AG09319 (cell line): ENCODE measurements at regions not wholly inside any gene's neighbourhood (a gene's known extent, or its start where the extent isn't known, plus 50 kb on each side); places are given as distances from the start of the nearest gene placed in this dataset.

Experiments used
- DNase-seq: peaks from one replicate; pipeline ENCODE4 v3.0.0-alpha.2; 2010; ENCODE audit warnings: low read depth; ENCODE audit errors: extremely low read depth
- TF ChIP-seq, protein P1 (sequence below): IDR thresholded peaks from 2 replicates; pipeline ENCODE4 v1.5.1; 2011; ENCODE audit warnings: low read depth, mild to moderate bottlenecking, inconsistent platforms, low read length, moderate library complexity

DNA sequence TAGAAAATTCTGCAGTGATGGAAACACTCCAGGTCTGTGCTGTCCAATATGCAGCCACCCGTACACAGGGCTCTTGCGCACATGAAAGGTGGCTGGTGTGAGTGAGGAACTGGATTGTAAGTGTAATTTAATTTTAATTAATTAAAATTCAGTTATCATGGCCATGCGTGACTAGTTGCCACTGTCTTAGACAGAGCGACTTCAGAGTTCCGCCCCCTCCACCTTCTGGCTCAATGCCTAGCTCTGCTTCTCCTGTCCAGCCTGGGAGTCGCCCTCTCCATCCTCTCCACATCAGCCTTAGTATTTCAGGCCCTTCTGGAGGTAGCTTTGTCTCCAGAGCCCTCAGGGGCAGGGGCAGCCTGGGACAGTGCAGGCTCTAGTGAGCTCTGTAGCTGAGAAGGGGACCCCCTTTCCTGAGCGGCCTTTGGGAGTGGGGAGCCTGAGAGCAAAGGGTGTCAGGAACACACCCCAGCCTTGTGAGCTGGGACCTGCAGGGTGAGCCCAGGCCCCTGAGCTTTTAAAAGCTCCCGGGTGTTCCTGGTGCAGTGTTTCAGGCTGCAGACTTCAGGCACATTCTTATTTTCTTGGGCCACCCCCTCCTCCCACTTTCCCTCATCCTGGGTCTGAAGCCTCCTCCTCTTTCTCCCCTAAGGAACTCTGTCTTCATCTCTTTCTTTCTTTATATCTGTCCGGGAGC, 99.4 kb downstream of the IRF8 start:
- TF ChIP-seq, protein P1, sequence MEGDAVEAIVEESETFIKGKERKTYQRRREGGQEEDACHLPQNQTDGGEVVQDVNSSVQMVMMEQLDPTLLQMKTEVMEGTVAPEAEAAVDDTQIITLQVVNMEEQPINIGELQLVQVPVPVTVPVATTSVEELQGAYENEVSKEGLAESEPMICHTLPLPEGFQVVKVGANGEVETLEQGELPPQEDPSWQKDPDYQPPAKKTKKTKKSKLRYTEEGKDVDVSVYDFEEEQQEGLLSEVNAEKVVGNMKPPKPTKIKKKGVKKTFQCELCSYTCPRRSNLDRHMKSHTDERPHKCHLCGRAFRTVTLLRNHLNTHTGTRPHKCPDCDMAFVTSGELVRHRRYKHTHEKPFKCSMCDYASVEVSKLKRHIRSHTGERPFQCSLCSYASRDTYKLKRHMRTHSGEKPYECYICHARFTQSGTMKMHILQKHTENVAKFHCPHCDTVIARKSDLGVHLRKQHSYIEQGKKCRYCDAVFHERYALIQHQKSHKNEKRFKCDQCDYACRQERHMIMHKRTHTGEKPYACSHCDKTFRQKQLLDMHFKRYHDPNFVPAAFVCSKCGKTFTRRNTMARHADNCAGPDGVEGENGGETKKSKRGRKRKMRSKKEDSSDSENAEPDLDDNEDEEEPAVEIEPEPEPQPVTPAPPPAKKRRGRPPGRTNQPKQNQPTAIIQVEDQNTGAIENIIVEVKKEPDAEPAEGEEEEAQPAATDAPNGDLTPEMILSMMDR: no peak
- DNase-seq: no peak

DNA sequence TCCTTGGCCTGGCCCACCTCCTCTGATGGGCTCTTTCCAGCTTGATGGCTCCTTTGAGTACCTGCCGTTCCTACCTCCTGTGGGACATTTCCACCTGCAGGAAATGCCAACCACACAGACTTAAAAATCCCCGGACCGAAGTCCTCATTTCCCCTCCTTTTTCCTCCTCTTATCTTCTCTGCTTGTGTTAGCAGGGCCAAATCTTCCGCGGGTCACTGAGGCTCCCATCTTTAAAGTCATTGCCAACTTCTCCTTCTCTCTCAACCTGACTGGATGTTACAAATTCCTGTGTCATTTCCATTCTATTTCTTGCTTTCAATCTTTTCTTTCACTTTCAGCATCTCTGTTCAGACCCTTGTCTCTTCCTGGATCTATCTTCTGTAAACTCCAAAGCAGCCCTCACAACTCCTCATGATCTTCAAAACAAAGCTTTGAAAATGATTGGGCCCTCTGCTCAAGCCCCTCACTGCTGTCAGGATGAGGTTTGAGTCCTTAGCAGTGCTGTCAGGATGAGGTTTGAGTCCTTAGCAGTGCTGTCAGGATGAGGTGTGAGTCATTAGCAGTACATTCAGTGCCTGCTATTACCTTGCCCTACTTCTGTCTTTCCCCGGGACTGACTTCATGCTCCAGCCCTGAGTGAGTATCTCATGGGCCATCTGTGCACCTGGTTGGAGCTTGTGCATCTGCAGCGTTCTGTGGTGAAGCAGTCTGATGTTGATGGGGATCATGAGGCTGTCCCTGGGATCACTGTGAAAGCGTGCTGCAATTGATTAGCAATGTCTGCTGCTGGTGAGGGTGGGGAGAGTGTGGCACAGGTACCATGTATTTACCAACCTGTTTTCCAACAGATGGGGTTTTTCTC, 100.1 kb downstream of the IRF8 start:
- TF ChIP-seq, protein P1: no peak
- DNase-seq: no peak

DNA sequence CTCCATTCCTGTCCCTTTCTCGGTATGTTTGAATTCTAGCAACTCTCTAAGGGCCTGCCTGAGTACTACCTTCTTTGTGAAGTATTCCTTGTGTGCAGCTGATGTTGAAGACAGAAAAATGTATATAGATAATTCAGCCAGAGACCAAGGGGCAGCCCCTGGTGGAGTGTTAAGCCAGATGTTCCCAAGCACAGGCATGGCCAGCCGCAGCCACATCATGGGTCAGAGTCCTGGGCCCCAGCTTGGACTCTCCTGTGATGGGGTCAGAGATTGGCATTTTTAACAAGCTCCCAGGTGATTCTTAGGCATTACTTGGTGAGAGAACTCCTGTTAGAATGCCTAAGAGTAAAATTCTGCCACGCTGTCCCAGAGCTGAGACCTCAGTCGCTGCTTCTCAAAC, 100.8 kb downstream of the IRF8 start:
- TF ChIP-seq, protein P1: no peak
- DNase-seq: no peak

DNA sequence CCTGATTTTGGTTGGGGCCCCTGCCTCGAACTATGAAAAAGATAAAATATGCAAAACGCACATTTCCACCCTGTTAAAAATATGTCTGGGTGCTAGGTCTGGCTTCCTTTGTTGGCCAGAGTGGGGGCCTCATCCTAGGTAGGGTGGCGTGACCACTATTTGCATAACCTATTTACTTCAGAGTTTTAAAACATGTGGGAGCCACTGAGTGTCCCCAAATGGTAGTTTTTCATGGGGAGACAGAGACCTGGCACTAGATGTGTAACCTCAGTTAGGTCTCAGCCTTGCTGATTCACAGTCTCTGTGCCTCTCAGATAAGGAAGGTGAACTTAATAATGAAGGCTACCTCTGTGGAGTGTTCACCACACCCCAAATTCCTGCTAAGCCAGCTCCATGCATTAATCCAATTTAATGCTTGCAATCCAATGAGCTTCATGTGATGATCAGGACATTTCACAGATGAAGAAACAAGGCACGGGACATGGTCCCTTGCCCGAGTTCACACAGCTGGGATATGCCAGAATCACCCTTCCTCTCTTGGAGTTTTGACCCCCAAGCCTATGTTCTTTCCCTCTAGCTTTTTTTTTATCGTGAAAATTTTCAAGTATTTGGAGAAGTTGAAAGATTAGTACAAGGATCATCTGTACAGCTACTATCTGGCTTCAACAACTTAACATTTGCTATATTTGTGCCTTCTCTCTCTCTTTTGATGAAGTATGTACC, 103.4 kb downstream of the IRF8 start:
- no peak for DNase-seq
- TF ChIP-seq, protein P1: no peak

DNA sequence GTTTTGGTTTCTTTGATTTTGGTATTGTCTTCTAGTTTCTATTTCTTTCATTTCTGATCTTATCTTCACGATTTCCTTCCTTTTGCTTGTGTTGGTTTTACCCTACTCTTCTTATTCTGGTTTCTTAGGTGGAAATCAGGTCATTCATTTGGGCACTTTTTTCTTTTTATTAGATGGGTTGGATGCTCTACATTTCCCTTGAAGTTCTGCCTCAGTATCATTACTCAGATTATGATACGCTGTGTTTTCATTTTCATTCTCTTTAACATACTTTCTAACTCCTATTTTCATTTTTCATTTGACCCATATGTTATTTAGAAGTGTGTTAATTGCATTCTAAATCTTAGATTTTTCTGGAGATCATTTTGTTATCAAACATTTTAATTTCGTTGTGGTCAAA, 108.6 kb downstream of the IRF8 start:
- no peak for DNase-seq
- TF ChIP-seq, protein P1: no peak

DNA sequence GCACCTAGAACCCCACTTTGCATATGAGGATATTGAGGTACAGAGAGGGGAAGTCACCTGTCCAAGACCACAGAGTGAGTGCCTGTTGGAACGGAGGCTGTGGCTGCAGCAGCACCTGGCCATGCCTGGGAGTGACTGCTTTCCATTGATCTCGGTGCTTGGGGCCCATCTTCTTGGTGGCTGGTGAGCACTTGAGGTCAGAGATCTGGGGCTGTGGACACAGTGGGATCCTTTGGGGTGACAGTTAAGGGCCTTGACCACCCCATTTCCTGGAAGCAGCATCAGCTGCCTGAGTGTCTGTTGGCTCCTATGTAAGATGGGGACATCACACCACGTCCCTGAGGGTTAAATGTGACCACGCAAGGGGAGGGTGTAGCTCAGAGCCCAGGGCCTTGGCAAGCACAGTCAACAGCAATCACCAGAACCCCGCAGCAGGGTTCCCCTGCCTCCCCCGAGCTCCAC, 111.7 kb downstream of the IRF8 start:
- DNase-seq: no peak
- TF ChIP-seq, protein P1: no peak
